Activated T-cell treated with anti-CD3 and anti-CD28 coated beads for 24 hours (primary cell): ENCODE measurements at regions not wholly inside any gene's neighbourhood (a gene's known extent, or its start where the extent isn't known, plus 50 kb on each side); places are given as distances from the start of the nearest gene placed in this dataset.

Source experiments
- DNase-seq: peaks from one replicate; pipeline ENCODE4 v3.0.0-alpha.2; 2020; ENCODE audit warnings: low read depth

GRCh38 chr21:39022863-39023693 lies 160.2 kb downstream of the PSMG1 start:
- no peak for DNase-seq

- DNase-seq = no peak
Measured at GRCh38 chr21:39022466-39022862, 160.8 kb downstream of the PSMG1 start.

- no peak for DNase-seq
Measured at GRCh38 chr21:39022035-39022434, 161.2 kb downstream of the PSMG1 start.

- DNase-seq = no peak
Measured at GRCh38 chr21:39021478-39021832, 161.8 kb downstream of the PSMG1 start.

GRCh38 chr21:39020751-39021477 lies 162.3 kb downstream of the PSMG1 start:
- no peak for DNase-seq

GRCh38 chr21:39018730-39019129 lies 164.5 kb downstream of the PSMG1 start:
- no peak for DNase-seq

GRCh38 chr21:39016740-39017315 lies 166.4 kb downstream of the PSMG1 start:
- DNase-seq = no peak

GRCh38 chr21:39014747-39015146 lies 168.5 kb downstream of the PSMG1 start:
- no peak for DNase-seq

- DNase-seq = no peak
Measured at GRCh38 chr21:39012326-39013230, 170.7 kb downstream of the PSMG1 start.

GRCh38 chr21:39011911-39012310 lies 171.3 kb downstream of the PSMG1 start:
- DNase-seq = no peak

- no peak for DNase-seq
Measured at GRCh38 chr21:39010629-39011404, 172.4 kb downstream of the PSMG1 start.

GRCh38 chr21:39009587-39010225 lies 173.5 kb downstream of the PSMG1 start:
- no peak for DNase-seq

GRCh38 chr21:39007985-39008384 lies 175.3 kb downstream of the PSMG1 start:
- DNase-seq = no peak

GRCh38 chr21:39007532-39007931 lies 175.7 kb downstream of the PSMG1 start:
- DNase-seq = no peak

GRCh38 chr21:39006571-39007311 lies 176.5 kb downstream of the PSMG1 start:
- DNase-seq = no peak

- DNase-seq = no peak
Measured at GRCh38 chr21:39005502-39005787, 177.8 kb downstream of the PSMG1 start.

GRCh38 chr21:39004634-39005501 lies 178.4 kb downstream of the PSMG1 start:
- DNase-seq = no peak

GRCh38 chr21:39003982-39004633 lies 179.1 kb downstream of the PSMG1 start:
- no peak for DNase-seq

- no peak for DNase-seq
Measured at GRCh38 chr21:39001341-39001740, 181.9 kb downstream of the PSMG1 start.
